ENCODE measurements at regions not wholly inside any gene's neighbourhood (a gene's known extent, or its start where the extent isn't known, plus 50 kb on each side); places are given as distances from the start of the nearest gene placed in this dataset.

- TF ChIP-seq, protein P1, sequence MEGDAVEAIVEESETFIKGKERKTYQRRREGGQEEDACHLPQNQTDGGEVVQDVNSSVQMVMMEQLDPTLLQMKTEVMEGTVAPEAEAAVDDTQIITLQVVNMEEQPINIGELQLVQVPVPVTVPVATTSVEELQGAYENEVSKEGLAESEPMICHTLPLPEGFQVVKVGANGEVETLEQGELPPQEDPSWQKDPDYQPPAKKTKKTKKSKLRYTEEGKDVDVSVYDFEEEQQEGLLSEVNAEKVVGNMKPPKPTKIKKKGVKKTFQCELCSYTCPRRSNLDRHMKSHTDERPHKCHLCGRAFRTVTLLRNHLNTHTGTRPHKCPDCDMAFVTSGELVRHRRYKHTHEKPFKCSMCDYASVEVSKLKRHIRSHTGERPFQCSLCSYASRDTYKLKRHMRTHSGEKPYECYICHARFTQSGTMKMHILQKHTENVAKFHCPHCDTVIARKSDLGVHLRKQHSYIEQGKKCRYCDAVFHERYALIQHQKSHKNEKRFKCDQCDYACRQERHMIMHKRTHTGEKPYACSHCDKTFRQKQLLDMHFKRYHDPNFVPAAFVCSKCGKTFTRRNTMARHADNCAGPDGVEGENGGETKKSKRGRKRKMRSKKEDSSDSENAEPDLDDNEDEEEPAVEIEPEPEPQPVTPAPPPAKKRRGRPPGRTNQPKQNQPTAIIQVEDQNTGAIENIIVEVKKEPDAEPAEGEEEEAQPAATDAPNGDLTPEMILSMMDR (conservative IDR thresholded peaks at IDR 0.05 in 1 of 2, IDR thresholded peaks at IDR 0.05 in 1 of 2; ENCODE audit: low read depth in 1 of 2, low read length in 2 of 2): no peak
- TF ChIP-seq EZH2 (IDR thresholded peaks at IDR 0.05; ENCODE audit: low read length, missing control alignments): no peak
Measured at GRCh38 chr7:41825927-41826480, 123.1 kb upstream of the INHBA start.

Measured in fibroblast of lung (primary cell).